Astrocyte (in vitro differentiated cells and primary cell): ENCODE measurements at regions not wholly inside any gene's neighbourhood (a gene's known extent, or its start where the extent isn't known, plus 50 kb on each side); places are given as distances from the start of the nearest gene placed in this dataset.

ENCODE experiments used
- EZH2 ChIP-seq: IDR thresholded peaks from 2 replicates; pipeline ENCODE4 v1.6.1; 2012; ENCODE audit warnings: mild to moderate bottlenecking, low read length, inconsistent platforms; ENCODE audit not compliant: insufficient read depth
- TF ChIP-seq, protein P1 (sequence below): IDR thresholded peaks from 2 replicates; pipeline ENCODE4 v1.5.1; 2011; ENCODE audit warnings: low read depth, mild to moderate bottlenecking, inconsistent platforms, low read length, moderate library complexity; ENCODE audit not compliant: insufficient read depth

DNA sequence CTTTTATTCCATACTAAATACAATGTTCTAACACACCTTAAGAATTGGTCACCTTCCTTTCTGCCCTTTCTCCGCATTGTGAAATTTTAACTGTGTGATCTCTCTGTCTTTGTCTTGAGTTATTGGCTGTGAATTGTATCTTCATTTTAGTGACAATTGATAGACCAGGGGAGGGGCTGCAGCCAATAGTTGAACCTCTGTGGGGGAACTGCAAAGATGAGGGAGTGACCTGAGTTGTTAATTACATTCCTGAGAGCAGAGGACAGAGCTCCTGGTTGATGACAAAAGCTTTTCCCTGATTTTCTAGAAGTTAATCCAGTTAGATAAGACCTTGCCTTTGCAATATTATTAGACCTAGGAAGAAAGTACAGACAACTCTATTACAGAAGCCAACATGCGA, 1535.7 kb downstream of the BRINP3 start:
- no peak for TF ChIP-seq EZH2
- TF ChIP-seq, protein P1, sequence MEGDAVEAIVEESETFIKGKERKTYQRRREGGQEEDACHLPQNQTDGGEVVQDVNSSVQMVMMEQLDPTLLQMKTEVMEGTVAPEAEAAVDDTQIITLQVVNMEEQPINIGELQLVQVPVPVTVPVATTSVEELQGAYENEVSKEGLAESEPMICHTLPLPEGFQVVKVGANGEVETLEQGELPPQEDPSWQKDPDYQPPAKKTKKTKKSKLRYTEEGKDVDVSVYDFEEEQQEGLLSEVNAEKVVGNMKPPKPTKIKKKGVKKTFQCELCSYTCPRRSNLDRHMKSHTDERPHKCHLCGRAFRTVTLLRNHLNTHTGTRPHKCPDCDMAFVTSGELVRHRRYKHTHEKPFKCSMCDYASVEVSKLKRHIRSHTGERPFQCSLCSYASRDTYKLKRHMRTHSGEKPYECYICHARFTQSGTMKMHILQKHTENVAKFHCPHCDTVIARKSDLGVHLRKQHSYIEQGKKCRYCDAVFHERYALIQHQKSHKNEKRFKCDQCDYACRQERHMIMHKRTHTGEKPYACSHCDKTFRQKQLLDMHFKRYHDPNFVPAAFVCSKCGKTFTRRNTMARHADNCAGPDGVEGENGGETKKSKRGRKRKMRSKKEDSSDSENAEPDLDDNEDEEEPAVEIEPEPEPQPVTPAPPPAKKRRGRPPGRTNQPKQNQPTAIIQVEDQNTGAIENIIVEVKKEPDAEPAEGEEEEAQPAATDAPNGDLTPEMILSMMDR, result no peak
